H9 (cell line): ENCODE measurements at regions not wholly inside any gene's neighbourhood (a gene's known extent, or its start where the extent isn't known, plus 50 kb on each side); places are given as distances from the start of the nearest gene placed in this dataset.

Source experiments
- DNase-seq: peaks from one replicate; pipeline ENCODE4 v3.0.0-alpha.2; 2017
- H2AFZ ChIP-seq: one replicate; pipeline ENCODE4 v1.6.1; 2013; ENCODE audit warnings: mild to moderate bottlenecking, low read length, control low read depth, moderate library complexity
- H2AK5ac ChIP-seq: 2 replicates; pipeline ENCODE4 v1.6.1; 2013; ENCODE audit warnings: low read length, control low read depth, mixed read lengths; ENCODE audit not compliant: insufficient read length
- H2BK120ac ChIP-seq: one replicate; pipeline ENCODE4 v1.6.1; 2013; ENCODE audit warnings: low read depth, mild to moderate bottlenecking, low read length, control low read depth, inconsistent platforms; ENCODE audit not compliant: poor library complexity, severe bottlenecking
- H2BK12ac ChIP-seq: 2 replicates; pipeline ENCODE4 v1.6.1; 2013; ENCODE audit warnings: low read length, control low read depth, mixed read lengths, low read depth; ENCODE audit not compliant: insufficient read length
- H2BK15ac ChIP-seq: 2 replicates; pipeline ENCODE4 v1.6.1; 2013; ENCODE audit warnings: low read depth, low read length, control low read depth
- H2BK20ac ChIP-seq: one replicate; pipeline ENCODE4 v1.6.1; 2013; ENCODE audit warnings: low read depth, mild to moderate bottlenecking, low read length, control low read depth, inconsistent platforms; ENCODE audit not compliant: poor library complexity, severe bottlenecking
- H2BK5ac ChIP-seq: 2 replicates; pipeline ENCODE4 v1.6.1; 2013; ENCODE audit warnings: low read length, control low read depth, mixed read lengths; ENCODE audit not compliant: insufficient read length
- H3K14ac ChIP-seq: 2 replicates; pipeline ENCODE4 v1.6.1; 2013; ENCODE audit warnings: low read length, control low read depth; ENCODE audit not compliant: insufficient read depth
- H3K18ac ChIP-seq: 2 replicates; pipeline ENCODE4 v1.6.1; 2013; ENCODE audit warnings: low read depth, mild to moderate bottlenecking, mixed read lengths, low read length, control low read depth; ENCODE audit not compliant: insufficient read length
- H3K23ac ChIP-seq: 2 replicates; pipeline ENCODE4 v1.6.1; 2013; ENCODE audit warnings: low read length, control low read depth, mixed read lengths, low read depth; ENCODE audit not compliant: insufficient read length
- H3K23me2 ChIP-seq: 2 replicates; pipeline ENCODE4 v1.6.1; 2013; ENCODE audit warnings: low read depth, mild to moderate bottlenecking, mixed read lengths, low read length, control low read depth; ENCODE audit not compliant: insufficient read length, poor library complexity, severe bottlenecking
- H3K27ac ChIP-seq: 2 replicates; pipeline ENCODE4 v1.5.1; 2013; ENCODE audit warnings: low read length, control low read depth, mixed read lengths, low read depth; ENCODE audit not compliant: insufficient read length
- H3K27me3 ChIP-seq: 2 replicates; pipeline ENCODE4 v1.6.1; 2013; ENCODE audit warnings: low read length, control low read depth, inconsistent platforms; ENCODE audit not compliant: insufficient read depth
- H3K4ac ChIP-seq: 2 replicates; pipeline ENCODE4 v1.6.1; 2013; ENCODE audit warnings: low read depth, mild to moderate bottlenecking, control low read depth, inconsistent platforms, low read length, moderate library complexity
- H3K4me1 ChIP-seq: 2 replicates; pipeline ENCODE4 v1.6.1; 2013; ENCODE audit warnings: low read length, control low read depth, inconsistent platforms; ENCODE audit not compliant: insufficient read depth
- H3K4me2 ChIP-seq: 2 replicates; pipeline ENCODE4 v1.6.1; 2013; ENCODE audit warnings: low read length, control low read depth, mixed read lengths; ENCODE audit not compliant: insufficient read length, insufficient read depth
- H3K56ac ChIP-seq: 2 replicates; pipeline ENCODE4 v1.6.1; 2013; ENCODE audit warnings: low read depth, mild to moderate bottlenecking, mixed read lengths, low read length, control low read depth; ENCODE audit not compliant: insufficient read length
- H3K79me1 ChIP-seq: 2 replicates; pipeline ENCODE4 v1.6.1; 2013; ENCODE audit warnings: low read depth, mild to moderate bottlenecking, moderate library complexity, low read length, control low read depth, inconsistent platforms; ENCODE audit not compliant: insufficient read depth, poor library complexity, severe bottlenecking
- H3K79me2 ChIP-seq: 2 replicates; pipeline ENCODE4 v1.6.1; 2013; ENCODE audit warnings: low read length, control low read depth, inconsistent platforms; ENCODE audit not compliant: insufficient read depth
- H3K9ac ChIP-seq: 2 replicates; pipeline ENCODE4 v1.6.1; 2013; ENCODE audit warnings: low read length, control low read depth, mixed read lengths; ENCODE audit not compliant: insufficient read length; ENCODE audit errors: extremely low read depth
- H3K9me3 ChIP-seq: one replicate; pipeline ENCODE4 v1.6.1; 2013; ENCODE audit warnings: low read depth, low read length, inconsistent platforms; ENCODE audit not compliant: control insufficient read depth
- H3T11ph ChIP-seq: one replicate; pipeline ENCODE4 v1.6.1; 2013; ENCODE audit warnings: mild to moderate bottlenecking, low read length, control low read depth, inconsistent platforms
- H4K20me1 ChIP-seq: one replicate; pipeline ENCODE4 v1.6.1; 2013; ENCODE audit not compliant: control insufficient read depth, insufficient read length, insufficient read depth
- H4K5ac ChIP-seq: 2 replicates; pipeline ENCODE4 v1.6.1; 2013; ENCODE audit warnings: low read depth, mild to moderate bottlenecking, mixed read lengths, low read length, control low read depth; ENCODE audit not compliant: insufficient read length
- H4K8ac ChIP-seq: replicated peaks from 2 replicates; pipeline ENCODE4 v1.6.1; 2013; ENCODE audit warnings: low read length, control low read depth, mixed read lengths, low read depth; ENCODE audit not compliant: insufficient read length
- H4K91ac ChIP-seq: 2 replicates; pipeline ENCODE4 v1.6.1; 2013; ENCODE audit warnings: low read depth, mild to moderate bottlenecking, moderate library complexity, mixed read lengths, low read length, control low read depth; ENCODE audit not compliant: insufficient read length
- H3K27ac Mint-ChIP-seq, 3 experiments: 2 replicates in 2 of 3; 3 replicates in 1 of 3; pipeline ENCODE4 v1.8.0; 2020 to 2021; ENCODE audit warnings: mixed read lengths in 3 of 3, mild to moderate bottlenecking in 1 of 3, moderate library complexity in 1 of 3
- H3K27me3 Mint-ChIP-seq: 2 replicates; pipeline ENCODE4 v1.8.0; 2021; ENCODE audit warnings: low read depth, mild to moderate bottlenecking, moderate library complexity, mixed read lengths
- H3K36me3 Mint-ChIP-seq, 3 experiments: 2 replicates in 2 of 3; 3 replicates in 1 of 3; pipeline ENCODE4 v1.8.0; 2020 to 2021; ENCODE audit warnings: low read depth in 3 of 3, mixed read lengths in 3 of 3; ENCODE audit not compliant: insufficient read depth in 1 of 3
- H3K4me1 Mint-ChIP-seq, 2 experiments: 2 replicates each; pipeline ENCODE4 v1.8.0; 2020; ENCODE audit warnings: mixed read lengths in 2 of 2
- H3K4me3 Mint-ChIP-seq, 2 experiments: 2 replicates in 1 of 2; 3 replicates in 1 of 2; pipeline ENCODE4 v1.8.0; 2020 to 2021; ENCODE audit warnings: mild to moderate bottlenecking in 2 of 2, mixed read lengths in 2 of 2, moderate library complexity in 1 of 2
- H3K9me3 Mint-ChIP-seq, 2 experiments: 2 replicates in 1 of 2; 3 replicates in 1 of 2; pipeline ENCODE4 v1.8.0; 2020; ENCODE audit warnings: mild to moderate bottlenecking in 2 of 2, mixed read lengths in 2 of 2, moderate library complexity in 1 of 2
- CTCF ChIP-seq: fragments of 200-600 bp; sonication (generic); conservative IDR thresholded peaks from 3 replicates; pipeline ENCODE4 v1.8.0; 2021; ENCODE audit warnings: antibody characterized with exemption, mild to moderate bottlenecking
- WGBS: extraction: QIAGEN DNeasy Blood & Tissue Kit; methylation state at CpG from one replicate; pipeline ENCODE4 v1.1.7; 2013; ENCODE audit warnings: missing lambda C conversion rate, low lambda C conversion rate, mixed read lengths; ENCODE audit not compliant: insufficient read length; ENCODE audit errors: extremely low coverage; 5-methylcytosine and 5-hydroxymethylcytosine counted together

DNA sequence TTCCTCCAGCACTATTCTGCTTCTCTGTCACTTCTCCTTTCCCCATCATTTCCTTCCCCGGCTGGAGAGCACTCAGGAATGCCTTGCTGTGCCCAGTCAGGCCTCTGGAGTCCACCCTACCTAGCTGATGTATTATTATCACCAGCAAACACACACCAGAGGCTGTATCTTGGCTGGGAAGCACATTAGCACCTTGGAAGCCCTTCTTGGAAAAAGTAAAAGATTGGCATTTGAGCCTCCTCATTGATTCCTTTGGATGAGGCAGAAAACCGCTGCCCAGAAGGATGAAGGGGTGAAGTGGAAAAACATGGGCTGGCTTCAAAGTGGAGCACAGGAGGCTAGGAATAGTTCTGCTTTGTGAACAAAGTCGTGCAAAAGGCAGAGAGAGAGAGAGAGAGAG, 244.3 kb downstream of the RPLP1 start:
- no peak overlapping the region for H2AK5ac ChIP-seq
- H4K20me1 ChIP-seq, result no peaks in the 10 kb centered on the region
- no peak overlapping the region for H4K5ac ChIP-seq
- no peak overlapping the region; a peak in 1 of 7 replicates for H3K27ac Mint-ChIP-seq
- no peak overlapping the region for H3K4ac ChIP-seq
- H3K23ac ChIP-seq, result no peak overlapping the region
- no CpG with 5 or more reads among the region's 3 CpGs for WGBS
- H3K9ac ChIP-seq, result no peak overlapping the region
- no peak overlapping the region for H3K56ac ChIP-seq
- H2BK20ac ChIP-seq, result no peak overlapping the region
- no peak overlapping the region for H4K8ac ChIP-seq
- H3K4me1 ChIP-seq, result no peaks in the 10 kb centered on the region
- no peaks in the 10 kb centered on the region for H3K9me3 Mint-ChIP-seq
- peaks cover 0 to 8% of the 10 kb centered on the region in 2 experiments; a peak in 2 of 4 replicates for H3K4me1 Mint-ChIP-seq
- H3K36me3 Mint-ChIP-seq, result no peaks in the 10 kb centered on the region; a peak in 1 of 7 replicates
- no peak overlapping the region for H4K91ac ChIP-seq
- no peaks in the 10 kb centered on the region for H3K79me1 ChIP-seq
- DNase-seq, result no peak
- H2BK15ac ChIP-seq, result no peak overlapping the region
- no peak overlapping the region for H3K14ac ChIP-seq
- H3K23me2 ChIP-seq, result no peaks in the 10 kb centered on the region
- no peak overlapping the region for H2BK12ac ChIP-seq
- no peak overlapping the region for H3T11ph ChIP-seq
- no peak for TF ChIP-seq CTCF
- no peaks in the 10 kb centered on the region for H3K79me2 ChIP-seq
- no peak overlapping the region for H2BK5ac ChIP-seq
- no peaks in the 10 kb centered on the region for H3K9me3 ChIP-seq
- H2BK120ac ChIP-seq, result no peak overlapping the region
- H3K18ac ChIP-seq, result no peak overlapping the region
- no peaks in the 10 kb centered on the region for H3K27me3 ChIP-seq
- H3K4me2 ChIP-seq, result no peak overlapping the region
- no peak overlapping the region for H3K4me3 Mint-ChIP-seq
- no peak overlapping the region for H3K27ac ChIP-seq
- H2AFZ ChIP-seq, result no peak overlapping the region
- peaks cover 2% of the 10 kb centered on the region for H3K27me3 Mint-ChIP-seq
